Smooth muscle cell (in vitro differentiated cells): ENCODE measurements at regions not wholly inside any gene's neighbourhood (a gene's known extent, or its start where the extent isn't known, plus 50 kb on each side); places are given as distances from the start of the nearest gene placed in this dataset.

Experiments used
- DNase-seq: peaks from one replicate; lab custom pipeline; 2025; ENCODE audit not compliant: unreplicated experiment; lab: John Stamatoyannopoulos, UW
- H2AFZ ChIP-seq: fragments of 200-600 bp; sonication (generic); 2 replicates; pipeline ENCODE4 v1.6.0; 2016; ENCODE audit warnings: antibody characterized with exemption, low read depth, mild to moderate bottlenecking
- H3F3A ChIP-seq: fragments of 200-600 bp; sonication (generic); 2 replicates; pipeline ENCODE4 v1.6.0; 2017; ENCODE audit warnings: antibody characterized with exemption, low read depth
- H3K27ac ChIP-seq: fragments of 200-600 bp; sonication (generic); 2 replicates; pipeline ENCODE4 v1.5.1; 2016; ENCODE audit warnings: low read depth, mild to moderate bottlenecking
- H3K27me3 ChIP-seq: fragments of 200-600 bp; sonication (generic); 2 replicates; pipeline ENCODE4 v1.6.1; 2016; ENCODE audit warnings: low read depth, mild to moderate bottlenecking
- H3K36me3 ChIP-seq: fragments of 200-600 bp; sonication (generic); 2 replicates; pipeline ENCODE4 v1.5.1; 2016; ENCODE audit warnings: low read depth
- H3K4me1 ChIP-seq: fragments of 200-600 bp; sonication (generic); 2 replicates; pipeline ENCODE4 v1.5.1; 2016; ENCODE audit warnings: low read depth
- H3K4me2 ChIP-seq: fragments of 200-600 bp; sonication (generic); 2 replicates; pipeline ENCODE4 v1.6.0; 2016; ENCODE audit warnings: mild to moderate bottlenecking
- H3K4me3 ChIP-seq: fragments of 200-600 bp; sonication (generic); 2 replicates; pipeline ENCODE4 v1.5.1; 2016; ENCODE audit warnings: mild to moderate bottlenecking
- H3K79me2 ChIP-seq: fragments of 200-600 bp; sonication (generic); 2 replicates; pipeline ENCODE4 v1.6.0; 2016; ENCODE audit warnings: low read depth, mild to moderate bottlenecking
- H3K9ac ChIP-seq: fragments of 200-600 bp; sonication (generic); 2 replicates; pipeline ENCODE4 v1.6.0; 2016; ENCODE audit warnings: low read depth
- H3K9me3 ChIP-seq: fragments of 200-600 bp; sonication (generic); replicated peaks from 2 replicates; pipeline ENCODE4 v1.5.1; 2016; ENCODE audit warnings: low read depth
- H4K20me1 ChIP-seq: fragments of 200-600 bp; sonication (generic); 2 replicates; pipeline ENCODE4 v1.6.0; 2016; ENCODE audit warnings: low read depth
- WGBS: methylation state at CpG from one replicate; pipeline ENCODE4 v1.1.7; 2016; ENCODE audit warnings: low lambda C conversion rate; 5-methylcytosine and 5-hydroxymethylcytosine counted together
- TF ChIP-seq, protein P1 (sequence below): fragments of 200-600 bp; sonication (generic); IDR thresholded peaks from 2 replicates; pipeline ENCODE4 v1.5.1; 2017; ENCODE audit warnings: borderline replicate concordance, mild to moderate bottlenecking, antibody characterized with exemption; ENCODE audit not compliant: insufficient read depth, poor library complexity, severe bottlenecking

GRCh38 chr11:43222215-43222614 is 89.6 kb upstream of the API5 start:
- H2AFZ ChIP-seq: no peak overlapping the region
- no peaks in the 10 kb centered on the region for H3K4me1 ChIP-seq
- DNase-seq: no peak
- no peaks in the 10 kb centered on the region for H4K20me1 ChIP-seq
- peak overlapping the region; percentile 59 for H3K27ac ChIP-seq
- no peak overlapping the region for H3K4me3 ChIP-seq
- TF ChIP-seq, protein P1, sequence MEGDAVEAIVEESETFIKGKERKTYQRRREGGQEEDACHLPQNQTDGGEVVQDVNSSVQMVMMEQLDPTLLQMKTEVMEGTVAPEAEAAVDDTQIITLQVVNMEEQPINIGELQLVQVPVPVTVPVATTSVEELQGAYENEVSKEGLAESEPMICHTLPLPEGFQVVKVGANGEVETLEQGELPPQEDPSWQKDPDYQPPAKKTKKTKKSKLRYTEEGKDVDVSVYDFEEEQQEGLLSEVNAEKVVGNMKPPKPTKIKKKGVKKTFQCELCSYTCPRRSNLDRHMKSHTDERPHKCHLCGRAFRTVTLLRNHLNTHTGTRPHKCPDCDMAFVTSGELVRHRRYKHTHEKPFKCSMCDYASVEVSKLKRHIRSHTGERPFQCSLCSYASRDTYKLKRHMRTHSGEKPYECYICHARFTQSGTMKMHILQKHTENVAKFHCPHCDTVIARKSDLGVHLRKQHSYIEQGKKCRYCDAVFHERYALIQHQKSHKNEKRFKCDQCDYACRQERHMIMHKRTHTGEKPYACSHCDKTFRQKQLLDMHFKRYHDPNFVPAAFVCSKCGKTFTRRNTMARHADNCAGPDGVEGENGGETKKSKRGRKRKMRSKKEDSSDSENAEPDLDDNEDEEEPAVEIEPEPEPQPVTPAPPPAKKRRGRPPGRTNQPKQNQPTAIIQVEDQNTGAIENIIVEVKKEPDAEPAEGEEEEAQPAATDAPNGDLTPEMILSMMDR: no peak
- no peaks in the 10 kb centered on the region for H3K27me3 ChIP-seq
- H3K36me3 ChIP-seq: no peaks in the 10 kb centered on the region
- H3K79me2 ChIP-seq: no peaks in the 10 kb centered on the region
- H3K9me3 ChIP-seq: no peaks in the 10 kb centered on the region
- no peaks in the 10 kb centered on the region for H3F3A ChIP-seq
- no peak overlapping the region for H3K9ac ChIP-seq
- H3K4me2 ChIP-seq: no peak overlapping the region

- Histone ChIP-seq H3K4me1 (no peaks in the 10 kb centered on the region), H3K27me3 (no peaks in the 10 kb centered on the region), H3F3A (no peaks in the 10 kb centered on the region), H3K9ac (no peak overlapping the region), H3K4me3 (no peak overlapping the region), H4K20me1 (no peaks in the 10 kb centered on the region), H3K9me3 (no peaks in the 10 kb centered on the region), H3K27ac (no peak overlapping the region), H2AFZ (no peak overlapping the region), H3K36me3 (no peaks in the 10 kb centered on the region), H3K4me2 (no peak overlapping the region), H3K79me2 (no peaks in the 10 kb centered on the region)
- no peak for DNase-seq
- TF ChIP-seq, protein P1: no peak
- WGBS: 93% methylated on average over 3 of the region's 3 CpGs
These were observed 88.8 kb upstream of the API5 start for GRCh38 chr11:43223026-43223425.

DNA sequence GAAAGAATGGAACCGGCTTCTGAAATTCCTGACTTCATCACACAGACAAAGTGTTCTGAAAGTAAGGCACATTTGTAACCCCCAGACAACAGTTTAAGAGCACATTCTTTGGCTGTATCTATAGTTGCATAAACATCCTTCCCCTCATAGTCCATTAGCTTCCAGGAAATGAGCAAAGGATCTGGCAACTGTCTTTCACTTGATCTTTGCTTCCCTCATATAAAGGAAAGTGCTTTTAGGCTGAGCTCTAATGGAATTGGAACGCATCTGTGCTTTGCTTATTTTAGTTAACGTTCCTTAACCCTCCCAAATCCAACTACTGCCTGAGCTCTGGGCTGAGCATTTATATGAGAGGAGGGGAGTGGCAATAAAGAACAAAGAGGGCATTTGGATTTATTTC is 76.9 kb upstream of the API5 start:
- 23% methylated on average over 3 of the region's 3 CpGs for WGBS
- Histone ChIP-seq H3K4me2 (no peak overlapping the region), H3K4me1 (no peaks in the 10 kb centered on the region), H3K4me3 (no peak overlapping the region), H3K9ac (no peak overlapping the region), H3K27me3 (no peaks in the 10 kb centered on the region), H3K27ac (no peak overlapping the region), H3K36me3 (no peaks in the 10 kb centered on the region), H4K20me1 (no peaks in the 10 kb centered on the region), H3K9me3 (no peaks in the 10 kb centered on the region), H3K79me2 (no peaks in the 10 kb centered on the region), H3F3A (no peaks in the 10 kb centered on the region), H2AFZ (no peak overlapping the region)
- TF ChIP-seq, protein P1: no peak
- DNase-seq: no peak

- Histone ChIP-seq H3K36me3 (no peaks in the 10 kb centered on the region), H3K79me2 (no peaks in the 10 kb centered on the region), H3K4me1 (no peaks in the 10 kb centered on the region), H3K27me3 (no peaks in the 10 kb centered on the region), H2AFZ (no peak overlapping the region), H4K20me1 (no peaks in the 10 kb centered on the region), H3K9ac (no peak overlapping the region), H3F3A (no peaks in the 10 kb centered on the region), H3K27ac (no peak overlapping the region), H3K4me2 (no peak overlapping the region), H3K4me3 (no peak overlapping the region), H3K9me3 (no peaks in the 10 kb centered on the region)
- no peak for DNase-seq
- TF ChIP-seq, protein P1: no peak
- 98% methylated on average over 3 of the region's 3 CpGs for WGBS
These were observed 73.5 kb upstream of the API5 start for GRCh38 chr11:43238341-43238740.
